ENCODE measurements at regions not wholly inside any gene's neighbourhood (a gene's known extent, or its start where the extent isn't known, plus 50 kb on each side); places are given as distances from the start of the nearest gene placed in this dataset.

- no peak for DNase-seq
Measured at GRCh38 chr15:70170096-70170699, 72.5 kb upstream of the TLE3 start.

- no peak for DNase-seq
Measured at GRCh38 chr15:70169147-70169546, 71.4 kb upstream of the TLE3 start.

GRCh38 chr15:70167155-70167554, 69.4 kb upstream of the TLE3 start:
- DNase-seq, result no peak

- DNase-seq, result no peak
Measured at GRCh38 chr15:70166506-70167087, 68.9 kb upstream of the TLE3 start.

- DNase-seq, result no peak
Measured at GRCh38 chr15:70165716-70166284, 68.1 kb upstream of the TLE3 start.

GRCh38 chr15:70164910-70165715, 67.4 kb upstream of the TLE3 start:
- DNase-seq, result no peak

GRCh38 chr15:70164156-70164900, 66.6 kb upstream of the TLE3 start:
- no peak for DNase-seq

- DNase-seq, result no peak
Measured at GRCh38 chr15:70160803-70161565, 63.3 kb upstream of the TLE3 start.

- no peak for DNase-seq
Measured at GRCh38 chr15:70160267-70160666, 62.5 kb upstream of the TLE3 start.

GRCh38 chr15:70159713-70160009, 61.9 kb upstream of the TLE3 start:
- DNase-seq, result no peak

GRCh38 chr15:70159001-70159712, 61.4 kb upstream of the TLE3 start:
- DNase-seq, result no peak

GRCh38 chr15:70158309-70159000, 60.7 kb upstream of the TLE3 start:
- DNase-seq, result no peak

GRCh38 chr15:70156671-70157271, 59.1 kb upstream of the TLE3 start:
- DNase-seq, result peak; percentile 16

GRCh38 chr15:70154718-70155347, 57.1 kb upstream of the TLE3 start:
- no peak for DNase-seq

GRCh38 chr15:70153921-70154717, 56.4 kb upstream of the TLE3 start:
- no peak for DNase-seq

- no peak for DNase-seq
Measured at GRCh38 chr15:70152070-70152480, 54.4 kb upstream of the TLE3 start.

- DNase-seq, result no peak
Measured at GRCh38 chr15:70151462-70151861, 53.7 kb upstream of the TLE3 start.

- no peak for DNase-seq
Measured at GRCh38 chr15:70151003-70151402, 53.3 kb upstream of the TLE3 start.

- no peak for DNase-seq
Measured at GRCh38 chr15:70150405-70150747, 52.7 kb upstream of the TLE3 start.

Measured in midbrain (tissue), 1 donor.